H9 (cell line): ENCODE measurements at regions not wholly inside any gene's neighbourhood (a gene's known extent, or its start where the extent isn't known, plus 50 kb on each side); places are given as distances from the start of the nearest gene placed in this dataset.

Source experiments
- DNase-seq: peaks from one replicate; pipeline ENCODE4 v3.0.0-alpha.2; 2017
- H2AFZ ChIP-seq: one replicate; pipeline ENCODE4 v1.6.1; 2013; ENCODE audit warnings: mild to moderate bottlenecking, low read length, control low read depth, moderate library complexity
- H2AK5ac ChIP-seq: 2 replicates; pipeline ENCODE4 v1.6.1; 2013; ENCODE audit warnings: low read length, control low read depth, mixed read lengths; ENCODE audit not compliant: insufficient read length
- H2BK120ac ChIP-seq: one replicate; pipeline ENCODE4 v1.6.1; 2013; ENCODE audit warnings: low read depth, mild to moderate bottlenecking, low read length, control low read depth, inconsistent platforms; ENCODE audit not compliant: poor library complexity, severe bottlenecking
- H2BK12ac ChIP-seq: 2 replicates; pipeline ENCODE4 v1.6.1; 2013; ENCODE audit warnings: low read length, control low read depth, mixed read lengths, low read depth; ENCODE audit not compliant: insufficient read length
- H2BK15ac ChIP-seq: 2 replicates; pipeline ENCODE4 v1.6.1; 2013; ENCODE audit warnings: low read depth, low read length, control low read depth
- H2BK20ac ChIP-seq: one replicate; pipeline ENCODE4 v1.6.1; 2013; ENCODE audit warnings: low read depth, mild to moderate bottlenecking, low read length, control low read depth, inconsistent platforms; ENCODE audit not compliant: poor library complexity, severe bottlenecking
- H2BK5ac ChIP-seq: 2 replicates; pipeline ENCODE4 v1.6.1; 2013; ENCODE audit warnings: low read length, control low read depth, mixed read lengths; ENCODE audit not compliant: insufficient read length
- H3K14ac ChIP-seq: 2 replicates; pipeline ENCODE4 v1.6.1; 2013; ENCODE audit warnings: low read length, control low read depth; ENCODE audit not compliant: insufficient read depth
- H3K18ac ChIP-seq: 2 replicates; pipeline ENCODE4 v1.6.1; 2013; ENCODE audit warnings: low read depth, mild to moderate bottlenecking, mixed read lengths, low read length, control low read depth; ENCODE audit not compliant: insufficient read length
- H3K23ac ChIP-seq: 2 replicates; pipeline ENCODE4 v1.6.1; 2013; ENCODE audit warnings: low read length, control low read depth, mixed read lengths, low read depth; ENCODE audit not compliant: insufficient read length
- H3K23me2 ChIP-seq: 2 replicates; pipeline ENCODE4 v1.6.1; 2013; ENCODE audit warnings: low read depth, mild to moderate bottlenecking, mixed read lengths, low read length, control low read depth; ENCODE audit not compliant: insufficient read length, poor library complexity, severe bottlenecking
- H3K27ac ChIP-seq: 2 replicates; pipeline ENCODE4 v1.5.1; 2013; ENCODE audit warnings: low read length, control low read depth, mixed read lengths, low read depth; ENCODE audit not compliant: insufficient read length
- H3K27me3 ChIP-seq: 2 replicates; pipeline ENCODE4 v1.6.1; 2013; ENCODE audit warnings: low read length, control low read depth, inconsistent platforms; ENCODE audit not compliant: insufficient read depth
- H3K4ac ChIP-seq: 2 replicates; pipeline ENCODE4 v1.6.1; 2013; ENCODE audit warnings: low read depth, mild to moderate bottlenecking, control low read depth, inconsistent platforms, low read length, moderate library complexity
- H3K4me1 ChIP-seq: 2 replicates; pipeline ENCODE4 v1.6.1; 2013; ENCODE audit warnings: low read length, control low read depth, inconsistent platforms; ENCODE audit not compliant: insufficient read depth
- H3K4me2 ChIP-seq: 2 replicates; pipeline ENCODE4 v1.6.1; 2013; ENCODE audit warnings: low read length, control low read depth, mixed read lengths; ENCODE audit not compliant: insufficient read length, insufficient read depth
- H3K56ac ChIP-seq: 2 replicates; pipeline ENCODE4 v1.6.1; 2013; ENCODE audit warnings: low read depth, mild to moderate bottlenecking, mixed read lengths, low read length, control low read depth; ENCODE audit not compliant: insufficient read length
- H3K79me1 ChIP-seq: 2 replicates; pipeline ENCODE4 v1.6.1; 2013; ENCODE audit warnings: low read depth, mild to moderate bottlenecking, moderate library complexity, low read length, control low read depth, inconsistent platforms; ENCODE audit not compliant: insufficient read depth, poor library complexity, severe bottlenecking
- H3K79me2 ChIP-seq: 2 replicates; pipeline ENCODE4 v1.6.1; 2013; ENCODE audit warnings: low read length, control low read depth, inconsistent platforms; ENCODE audit not compliant: insufficient read depth
- H3K9ac ChIP-seq: 2 replicates; pipeline ENCODE4 v1.6.1; 2013; ENCODE audit warnings: low read length, control low read depth, mixed read lengths; ENCODE audit not compliant: insufficient read length; ENCODE audit errors: extremely low read depth
- H3K9me3 ChIP-seq: one replicate; pipeline ENCODE4 v1.6.1; 2013; ENCODE audit warnings: low read depth, low read length, inconsistent platforms; ENCODE audit not compliant: control insufficient read depth
- H3T11ph ChIP-seq: one replicate; pipeline ENCODE4 v1.6.1; 2013; ENCODE audit warnings: mild to moderate bottlenecking, low read length, control low read depth, inconsistent platforms
- H4K20me1 ChIP-seq: one replicate; pipeline ENCODE4 v1.6.1; 2013; ENCODE audit not compliant: control insufficient read depth, insufficient read length, insufficient read depth
- H4K5ac ChIP-seq: 2 replicates; pipeline ENCODE4 v1.6.1; 2013; ENCODE audit warnings: low read depth, mild to moderate bottlenecking, mixed read lengths, low read length, control low read depth; ENCODE audit not compliant: insufficient read length
- H4K8ac ChIP-seq: replicated peaks from 2 replicates; pipeline ENCODE4 v1.6.1; 2013; ENCODE audit warnings: low read length, control low read depth, mixed read lengths, low read depth; ENCODE audit not compliant: insufficient read length
- H4K91ac ChIP-seq: 2 replicates; pipeline ENCODE4 v1.6.1; 2013; ENCODE audit warnings: low read depth, mild to moderate bottlenecking, moderate library complexity, mixed read lengths, low read length, control low read depth; ENCODE audit not compliant: insufficient read length
- H3K27ac Mint-ChIP-seq, 3 experiments: 2 replicates in 2 of 3; 3 replicates in 1 of 3; pipeline ENCODE4 v1.8.0; 2020 to 2021; ENCODE audit warnings: mixed read lengths in 3 of 3, mild to moderate bottlenecking in 1 of 3, moderate library complexity in 1 of 3
- H3K27me3 Mint-ChIP-seq: 2 replicates; pipeline ENCODE4 v1.8.0; 2021; ENCODE audit warnings: low read depth, mild to moderate bottlenecking, moderate library complexity, mixed read lengths
- H3K36me3 Mint-ChIP-seq, 3 experiments: 2 replicates in 2 of 3; 3 replicates in 1 of 3; pipeline ENCODE4 v1.8.0; 2020 to 2021; ENCODE audit warnings: low read depth in 3 of 3, mixed read lengths in 3 of 3; ENCODE audit not compliant: insufficient read depth in 1 of 3
- H3K4me1 Mint-ChIP-seq, 2 experiments: 2 replicates each; pipeline ENCODE4 v1.8.0; 2020; ENCODE audit warnings: mixed read lengths in 2 of 2
- H3K4me3 Mint-ChIP-seq, 2 experiments: 2 replicates in 1 of 2; 3 replicates in 1 of 2; pipeline ENCODE4 v1.8.0; 2020 to 2021; ENCODE audit warnings: mild to moderate bottlenecking in 2 of 2, mixed read lengths in 2 of 2, moderate library complexity in 1 of 2
- H3K9me3 Mint-ChIP-seq, 2 experiments: 2 replicates in 1 of 2; 3 replicates in 1 of 2; pipeline ENCODE4 v1.8.0; 2020; ENCODE audit warnings: mild to moderate bottlenecking in 2 of 2, mixed read lengths in 2 of 2, moderate library complexity in 1 of 2
- CTCF ChIP-seq: fragments of 200-600 bp; sonication (generic); conservative IDR thresholded peaks from 3 replicates; pipeline ENCODE4 v1.8.0; 2021; ENCODE audit warnings: antibody characterized with exemption, mild to moderate bottlenecking
- whole genome bisulfite sequencing: extraction: QIAGEN DNeasy Blood & Tissue Kit; methylation state at CpG from one replicate; pipeline ENCODE4 v1.1.7; 2013; ENCODE audit warnings: missing lambda C conversion rate, low lambda C conversion rate, mixed read lengths; ENCODE audit not compliant: insufficient read length; ENCODE audit errors: extremely low coverage; 5-methylcytosine and 5-hydroxymethylcytosine counted together

DNA sequence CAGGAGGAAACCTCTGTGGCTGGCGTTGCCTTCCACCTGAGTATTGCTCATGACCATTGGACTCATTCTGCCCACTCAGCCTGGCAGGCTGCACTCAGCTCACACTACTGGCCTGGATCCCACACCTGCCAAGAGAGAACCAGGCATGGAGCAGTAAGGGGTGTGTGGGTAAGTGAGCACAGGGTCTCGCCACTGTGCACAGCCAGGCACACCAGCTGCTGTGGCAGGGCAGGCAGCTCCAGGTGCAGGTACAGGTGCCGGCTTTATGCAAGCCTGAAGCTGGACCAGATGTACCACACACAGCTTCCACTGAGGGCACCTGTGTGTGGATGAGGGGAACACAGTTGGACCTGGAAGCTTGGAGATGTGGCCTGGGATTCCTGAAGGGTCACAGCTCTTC lies 295.2 kb upstream of the SNX7 start:
- no peak overlapping the region for H3K27ac ChIP-seq
- H3K4ac ChIP-seq, result no peak overlapping the region
- no peak overlapping the region for H4K8ac ChIP-seq
- TF ChIP-seq CTCF, result no peak
- H2BK5ac ChIP-seq, result no peak overlapping the region
- H2AFZ ChIP-seq, result no peak overlapping the region
- H3K9ac ChIP-seq, result no peak overlapping the region
- no peaks in the 10 kb centered on the region for H3K27me3 ChIP-seq
- peaks cover 2 to 3% of the 10 kb centered on the region in 2 experiments; a peak in 2 of 4 replicates for H3K4me1 Mint-ChIP-seq
- H3K14ac ChIP-seq, result no peak overlapping the region
- no peak overlapping the region for H3K23ac ChIP-seq
- no peaks in the 10 kb centered on the region for H3K9me3 ChIP-seq
- no peak overlapping the region for H2BK20ac ChIP-seq
- no peaks in the 10 kb centered on the region for H3K9me3 Mint-ChIP-seq
- H2BK12ac ChIP-seq, result no peak overlapping the region
- H3K36me3 Mint-ChIP-seq, result no peaks in the 10 kb centered on the region
- no peaks in the 10 kb centered on the region for H4K20me1 ChIP-seq
- H3K4me3 Mint-ChIP-seq, result no peak overlapping the region
- H2BK120ac ChIP-seq, result no peak overlapping the region
- H3K27ac Mint-ChIP-seq, result no peak overlapping the region
- no peaks in the 10 kb centered on the region for H3K23me2 ChIP-seq
- H3K4me1 ChIP-seq, result no peaks in the 10 kb centered on the region
- no peak overlapping the region for H2BK15ac ChIP-seq
- H3K56ac ChIP-seq, result no peak overlapping the region
- no peaks in the 10 kb centered on the region for H3K79me2 ChIP-seq
- H2AK5ac ChIP-seq, result no peak overlapping the region
- no peak for DNase-seq
- no peak overlapping the region for H3T11ph ChIP-seq
- no peaks in the 10 kb centered on the region for H3K79me1 ChIP-seq
- WGBS, result no CpG with 5 or more reads among the region's 3 CpGs
- H3K27me3 Mint-ChIP-seq, result no peaks in the 10 kb centered on the region
- H4K5ac ChIP-seq, result no peak overlapping the region
- H4K91ac ChIP-seq, result no peak overlapping the region
- no peak overlapping the region for H3K18ac ChIP-seq
- no peak overlapping the region for H3K4me2 ChIP-seq
